ENCODE measurements at regions not wholly inside any gene's neighbourhood (a gene's known extent, or its start where the extent isn't known, plus 50 kb on each side); places are given as distances from the start of the nearest gene placed in this dataset.
"Not testable (repeated sequence)": the region's sequence is repeated elsewhere in the genome, so short reads cannot be mapped to it uniquely, and the experiment has no call there.

DNA sequence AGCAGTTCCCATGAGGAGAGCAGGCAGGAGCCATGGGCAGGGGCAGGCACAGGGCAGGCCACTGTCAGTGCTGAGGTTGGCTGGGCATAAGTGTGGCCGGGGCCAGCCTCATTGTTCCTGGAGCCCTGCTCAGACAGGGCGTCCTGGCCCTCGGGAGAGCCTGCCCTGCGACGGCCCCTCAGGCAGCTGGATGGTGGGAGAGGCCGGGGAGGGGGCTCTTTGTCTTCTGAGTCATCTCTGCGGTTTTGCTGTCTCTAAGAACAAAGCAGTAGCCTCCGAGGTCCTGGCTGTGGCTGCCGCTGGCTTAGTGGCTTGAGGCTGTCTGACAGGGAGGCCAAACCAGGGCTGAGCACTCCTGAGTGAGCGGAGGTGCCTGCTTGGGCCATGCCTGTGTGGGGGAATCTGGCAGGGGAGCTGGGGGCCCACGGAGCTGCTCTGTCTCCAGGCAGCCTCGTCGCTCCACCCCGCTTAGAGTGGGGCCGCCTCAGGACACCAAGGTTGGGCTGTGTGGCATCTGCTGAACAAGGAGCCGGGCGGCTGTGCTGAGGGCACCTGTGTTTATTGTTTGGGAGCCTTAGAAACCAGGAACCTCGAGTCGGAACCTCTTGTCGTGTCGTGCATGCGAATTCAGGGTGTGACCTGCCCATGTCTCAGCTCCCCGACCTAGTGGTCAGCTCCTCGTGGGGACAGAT, 4395.7 kb upstream of the TPTE start:
- intact Hi-C loops (cut with DNase I; ENCODE audit: low total_unique reads); H3K9me3 ChIP-seq; H3K27ac ChIP-seq; H3K27me3 ChIP-seq; H3K36me3 ChIP-seq; H3K4me3 ChIP-seq; H3K4me1 ChIP-seq: not testable (repeated sequence)
- 63 to 89% (median 81%) methylated on average over 3 to 7 of the region's 24 CpGs; no CpG with 5 or more reads in 1 of the 5 donors for WGBS, 5 donors
- DNase-seq = peak in 1 of 2 donors; percentile 11

- intact Hi-C loops (cut with DNase I; ENCODE audit: low total_unique reads); H3K4me3 ChIP-seq; H3K4me1 ChIP-seq; H3K27ac ChIP-seq; H3K9me3 ChIP-seq; H3K36me3 ChIP-seq; H3K27me3 ChIP-seq: not testable (repeated sequence)
- peak in 1 of 2 donors; percentile 16 for DNase-seq
- 22 to 80% (median 71%) methylated on average over 4 to 23 of the region's 43 CpGs for WGBS, 5 donors
These were observed 4394.2 kb upstream of the TPTE start for GRCh38 chr21:6126976-6127732.

DNA sequence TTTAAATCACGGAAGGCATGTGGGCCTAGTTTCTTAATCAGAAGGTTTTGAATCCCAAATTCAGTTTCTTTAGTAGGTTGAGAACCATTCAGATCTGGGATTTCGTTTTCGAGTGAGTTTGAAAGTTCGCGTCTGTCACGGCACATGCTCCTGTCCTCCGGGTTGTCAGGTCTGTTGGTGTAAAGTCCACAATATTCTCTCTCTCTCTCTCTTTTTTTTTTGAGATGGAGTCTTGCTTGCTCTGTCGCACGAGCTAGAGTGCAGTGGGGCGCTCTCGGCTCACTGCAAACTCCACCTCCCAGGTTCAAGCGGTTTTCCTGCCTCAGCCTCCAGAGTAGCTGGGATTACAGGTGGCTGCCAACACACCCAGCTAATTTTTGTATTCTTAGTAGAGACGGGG, 4390.6 kb upstream of the TPTE start:
- DNase-seq; H3K4me1 ChIP-seq; H3K27me3 ChIP-seq; H3K9me3 ChIP-seq; intact Hi-C loops (cut with DNase I; ENCODE audit: low total_unique reads); H3K4me3 ChIP-seq; H3K36me3 ChIP-seq; H3K27ac ChIP-seq: not testable (repeated sequence)
- 42 to 78% (median 60%) methylated on average over 1 to 2 of the region's 13 CpGs for WGBS, 5 donors

- H3K9me3 ChIP-seq; H3K36me3 ChIP-seq; DNase-seq; intact Hi-C loops (cut with DNase I; ENCODE audit: low total_unique reads); H3K4me1 ChIP-seq; H3K4me3 ChIP-seq; H3K27ac ChIP-seq; H3K27me3 ChIP-seq: not testable (repeated sequence)
- no CpG with 5 or more reads among the region's 11 CpGs for WGBS, 5 donors
These were observed 4388.0 kb upstream of the TPTE start for GRCh38 chr21:6133373-6133772.

DNA sequence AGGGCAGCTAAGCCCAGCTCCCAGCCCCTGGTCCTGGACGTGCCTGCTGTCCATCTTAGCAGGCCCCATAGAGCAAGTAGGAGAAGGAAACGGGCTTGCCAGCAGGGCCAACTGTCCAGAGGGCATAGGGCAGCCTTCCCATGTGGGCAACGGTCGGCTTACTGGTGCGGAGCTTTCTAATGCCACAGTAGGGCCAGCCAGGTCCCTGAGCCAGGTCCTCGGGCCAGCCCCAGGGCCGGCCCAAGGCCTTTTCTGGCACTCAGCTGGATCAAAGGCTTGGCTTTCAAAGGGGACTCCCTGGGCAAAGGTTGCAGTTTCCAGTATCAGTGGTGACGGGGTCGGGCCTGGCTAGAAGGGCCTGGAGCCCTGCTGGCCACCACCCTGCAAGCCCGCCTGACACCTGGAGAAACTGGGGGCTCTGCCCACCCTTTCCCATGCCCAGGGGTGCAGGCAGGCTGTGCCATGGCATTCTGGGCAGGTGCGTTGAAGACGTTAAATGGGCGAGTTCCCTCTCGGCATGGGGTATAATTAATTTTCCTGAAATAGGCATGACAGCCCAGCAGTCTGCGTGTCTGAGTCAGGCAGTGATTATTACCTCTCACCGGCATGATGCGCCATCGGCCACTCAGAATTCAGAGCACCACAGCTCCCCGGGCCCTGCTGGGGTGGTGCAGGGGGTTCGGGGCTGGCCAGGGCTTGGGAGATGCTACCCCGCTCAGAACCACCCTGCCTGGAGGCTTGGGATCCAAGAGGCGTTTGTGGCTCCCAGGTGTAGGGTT, 4387.3 kb upstream of the TPTE start:
- intact Hi-C loops (cut with DNase I; ENCODE audit: low total_unique reads); H3K9me3 ChIP-seq; H3K36me3 ChIP-seq; H3K27ac ChIP-seq; DNase-seq; H3K27me3 ChIP-seq; H3K4me1 ChIP-seq; H3K4me3 ChIP-seq: not testable (repeated sequence)
- WGBS, 5 donors = 93% methylated on average over 5 of the region's 22 CpGs; no CpG with 5 or more reads in 4 of the 5 donors

- H3K27ac ChIP-seq; intact Hi-C loops (cut with DNase I; ENCODE audit: low total_unique reads); H3K27me3 ChIP-seq; H3K9me3 ChIP-seq; H3K36me3 ChIP-seq; DNase-seq; H3K4me3 ChIP-seq; H3K4me1 ChIP-seq: not testable (repeated sequence)
- no CpG with 5 or more reads among the region's 11 CpGs for WGBS, 5 donors
These were observed 4384.7 kb upstream of the TPTE start for GRCh38 chr21:6136732-6137131.

- H3K27me3 ChIP-seq; H3K27ac ChIP-seq; DNase-seq; H3K9me3 ChIP-seq; intact Hi-C loops (cut with DNase I; ENCODE audit: low total_unique reads); H3K4me1 ChIP-seq; H3K4me3 ChIP-seq; H3K36me3 ChIP-seq: not testable (repeated sequence)
- no CpG with 5 or more reads among the region's 46 CpGs for WGBS, 5 donors
These were observed 4382.9 kb upstream of the TPTE start for GRCh38 chr21:6138244-6139136.

DNA sequence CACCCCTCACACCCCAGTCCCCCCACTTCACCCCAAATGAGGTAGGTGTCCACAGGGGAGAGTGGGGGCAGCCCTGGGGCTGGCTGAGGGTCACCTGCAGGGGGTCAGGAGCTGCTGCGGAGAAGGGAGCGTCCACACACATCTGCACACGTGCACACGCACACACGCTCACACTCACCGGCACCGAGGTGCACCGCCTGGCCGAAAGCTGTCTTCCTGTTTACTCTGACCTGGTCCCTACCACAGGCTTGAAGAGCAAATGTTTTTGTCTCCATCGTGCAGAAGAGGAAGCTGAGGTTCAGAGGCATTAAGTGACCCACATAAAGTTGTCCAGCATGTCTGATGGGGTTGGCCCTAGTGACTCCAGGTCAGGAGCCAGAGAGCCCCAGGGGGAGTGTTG, 4382.1 kb upstream of the TPTE start:
- H3K4me3 ChIP-seq; H3K9me3 ChIP-seq; intact Hi-C loops (cut with DNase I; ENCODE audit: low total_unique reads); DNase-seq; H3K4me1 ChIP-seq; H3K36me3 ChIP-seq; H3K27ac ChIP-seq; H3K27me3 ChIP-seq: not testable (repeated sequence)
- WGBS, 5 donors = no CpG with 5 or more reads among the region's 10 CpGs

- H3K4me1 ChIP-seq; H3K27ac ChIP-seq; H3K27me3 ChIP-seq; intact Hi-C loops (cut with DNase I; ENCODE audit: low total_unique reads); H3K36me3 ChIP-seq; DNase-seq; H3K9me3 ChIP-seq; H3K4me3 ChIP-seq: not testable (repeated sequence)
- no CpG with 5 or more reads among the region's 3 CpGs for WGBS, 5 donors
These were observed 4381.5 kb upstream of the TPTE start for GRCh38 chr21:6139862-6140261.

GRCh38 chr21:6140467-6141137, 4380.8 kb upstream of the TPTE start:
- intact Hi-C loops (cut with DNase I; ENCODE audit: low total_unique reads); H3K27ac ChIP-seq; H3K9me3 ChIP-seq; H3K27me3 ChIP-seq; H3K4me3 ChIP-seq; H3K36me3 ChIP-seq; H3K4me1 ChIP-seq; DNase-seq: not testable (repeated sequence)
- WGBS, 5 donors = no CpG with 5 or more reads among the region's 27 CpGs

DNA sequence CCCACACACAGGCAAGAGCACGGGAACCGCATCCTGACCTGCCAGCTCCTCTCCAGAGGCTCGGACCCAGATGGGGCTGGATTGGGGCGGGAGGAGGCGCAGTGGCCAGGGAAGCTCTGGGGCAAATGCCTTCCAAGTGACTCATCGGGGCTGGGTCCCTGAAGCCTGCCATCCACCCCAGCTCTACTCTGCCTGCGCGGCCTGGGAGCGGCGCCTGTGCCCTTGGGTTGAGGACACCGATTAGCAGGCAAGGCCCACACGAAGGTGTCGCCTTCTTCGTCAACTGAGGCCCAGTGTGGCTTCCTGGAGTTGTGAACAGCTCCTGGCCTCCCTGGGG, 4380.3 kb upstream of the TPTE start:
- H3K9me3 ChIP-seq; DNase-seq; H3K4me1 ChIP-seq; H3K4me3 ChIP-seq; H3K36me3 ChIP-seq; intact Hi-C loops (cut with DNase I; ENCODE audit: low total_unique reads); H3K27ac ChIP-seq; H3K27me3 ChIP-seq: not testable (repeated sequence)
- no CpG with 5 or more reads among the region's 14 CpGs for WGBS, 5 donors
